Kidney (tissue), 13 donors: ENCODE measurements at regions not wholly inside any gene's neighbourhood (a gene's known extent, or its start where the extent isn't known, plus 50 kb on each side); places are given as distances from the start of the nearest gene placed in this dataset.

Experiments used
- DNase-seq, 5 donors: peaks; one replicate each; pipeline ENCODE4 v3.0.0-alpha.2; 2013 to 2020
- FAIRE-seq: peaks from 2 replicates; lab custom pipeline; 2012; peaks lifted over from hg19 to GRCh38; lab: Jason Lieb, UNC
- H3K27ac ChIP-seq, 2 donors: one replicate each; pipeline ENCODE4 v1.7.0; 2013; ENCODE audit warnings: low read depth in 2 of 2, low read length in 2 of 2, inconsistent platforms in 1 of 2
- H3K27me3 ChIP-seq: one replicate; pipeline ENCODE4 v1.7.1; 2013; ENCODE audit warnings: low read length, inconsistent platforms; ENCODE audit not compliant: control insufficient read depth, insufficient read depth
- H3K36me3 ChIP-seq, 3 donors: one replicate each; pipeline versions ENCODE4 v1.7.0 to v1.7.1; 2013; ENCODE audit warnings: low read length in 3 of 3, control low read depth in 1 of 3, inconsistent platforms in 1 of 3; ENCODE audit not compliant: insufficient read depth in 3 of 3, control insufficient read depth in 2 of 3
- H3K4me1 ChIP-seq, 3 donors: one replicate each; pipeline versions ENCODE4 v1.7.0 to v1.7.1; 2013; ENCODE audit warnings: low read length in 3 of 3, inconsistent platforms in 1 of 3, low read depth in 1 of 3; ENCODE audit not compliant: control insufficient read depth in 2 of 3, insufficient read depth in 2 of 3
- H3K4me3 ChIP-seq, 3 donors: one replicate each; pipeline versions ENCODE4 v1.7.0 to v1.8.1; 2013; ENCODE audit warnings: low read length in 3 of 3, control low read depth in 1 of 3, inconsistent platforms in 1 of 3
- H3K9ac ChIP-seq, 3 donors: one replicate each; pipeline versions ENCODE4 v1.7.0 to v1.7.1; 2013; ENCODE audit warnings: low read length in 3 of 3, control low read depth in 1 of 3, inconsistent platforms in 1 of 3
- H3K9me3 ChIP-seq, 3 donors: one replicate each; pipeline versions ENCODE4 v1.7.0 to v1.7.1; 2013; ENCODE audit warnings: low read length in 3 of 3, control low read depth in 1 of 3, inconsistent platforms in 1 of 3; ENCODE audit not compliant: control insufficient read depth in 2 of 3, insufficient read depth in 1 of 3
- CTCF ChIP-seq: IDR thresholded peaks from 3 replicates; pipeline ENCODE4 v1.5.1; 2012; ENCODE audit warnings: mild to moderate bottlenecking, moderate library complexity, borderline replicate concordance; ENCODE audit not compliant: insufficient read depth; ENCODE audit errors: extremely low read depth
- intact Hi-C: fragments of 100-400 bp; cut with DNase I; formaldehyde crosslinking; loops from one replicate; pipeline ENCODE4 v1.11.1; 2022
- donor health status: control.
- donor health status: control.
- donor health status: control.
- donor health status: control.
- donor health status: control.
- donor health status: DM: yes; HTN: yes; CAD: no.
- donor health status: Normal renal cell carcinoma (clear cell type).

GRCh38 chr5:172524573-172525021 is 70.3 kb upstream of the SH3PXD2B start:
- no peak for TF ChIP-seq CTCF
- H3K36me3 ChIP-seq = no peaks in the 10 kb centered on the region
- H3K4me3 ChIP-seq = no peak overlapping the region
- DNase-seq (no peak), FAIRE-seq (no peak)
- no peak overlapping the region for H3K9ac ChIP-seq
- intact Hi-C loops = no loop called here
- H3K27me3 ChIP-seq = no peaks in the 10 kb centered on the region
- H3K4me1 ChIP-seq = no peaks in the 10 kb centered on the region
- H3K27ac ChIP-seq = no peak overlapping the region
- H3K9me3 ChIP-seq = peaks cover 0 to 14% (median 3%) of the 10 kb centered on the region in 3 donors

GRCh38 chr5:172523146-172523745 is 68.9 kb upstream of the SH3PXD2B start:
- intact Hi-C loops = no loop called here
- no peak for TF ChIP-seq CTCF
- no peaks in the 10 kb centered on the region for H3K4me1 ChIP-seq

GRCh38 chr5:172521338-172521932 is 67.1 kb upstream of the SH3PXD2B start:
- FAIRE-seq (no peak), DNase-seq (no peak)
- no peak overlapping the region for H3K9ac ChIP-seq
- TF ChIP-seq CTCF = no peak
- intact Hi-C loops = no loop called here
- H3K27ac ChIP-seq = no peak overlapping the region
- H3K27me3 ChIP-seq = no peaks in the 10 kb centered on the region
- H3K36me3 ChIP-seq = no peaks in the 10 kb centered on the region
- no peak overlapping the region for H3K4me3 ChIP-seq
- H3K9me3 ChIP-seq = peaks cover 0 to 14% (median 3%) of the 10 kb centered on the region in 3 donors
- no peaks in the 10 kb centered on the region for H3K4me1 ChIP-seq

More at GRCh38 chr5:172523146-172523745, 68.9 kb upstream of the SH3PXD2B start:
- no peak overlapping the region for H3K4me3 ChIP-seq
- H3K27ac ChIP-seq = no peak overlapping the region
- no peak overlapping the region for H3K9ac ChIP-seq
- no peaks in the 10 kb centered on the region for H3K27me3 ChIP-seq
- DNase-seq = no peak
- H3K9me3 ChIP-seq = peaks cover 0 to 14% (median 3%) of the 10 kb centered on the region in 3 donors
- no peak for FAIRE-seq
- H3K36me3 ChIP-seq = no peaks in the 10 kb centered on the region

- H3K36me3 ChIP-seq = no peaks in the 10 kb centered on the region
- H3K4me1 ChIP-seq = no peaks in the 10 kb centered on the region
- peaks cover 0 to 17% (median 6%) of the 10 kb centered on the region in 3 donors for H3K9me3 ChIP-seq
- no peaks in the 10 kb centered on the region for H3K27me3 ChIP-seq
- no peak for FAIRE-seq
- no peak overlapping the region for H3K9ac ChIP-seq
- TF ChIP-seq CTCF = no peak
- no peak for DNase-seq
- H3K27ac ChIP-seq = no peak overlapping the region
- intact Hi-C loops = no loop called here
- no peak overlapping the region for H3K4me3 ChIP-seq
These were observed 57.6 kb upstream of the SH3PXD2B start for GRCh38 chr5:172511952-172512351.
